Kidney epithelial cell (primary cell): ENCODE measurements at regions not wholly inside any gene's neighbourhood (a gene's known extent, or its start where the extent isn't known, plus 50 kb on each side); places are given as distances from the start of the nearest gene placed in this dataset.

Source experiments
- DNase-seq: peaks from one replicate; pipeline ENCODE4 v3.0.0-alpha.2; 2010; ENCODE audit warnings: low read depth
- H3K27me3 ChIP-seq: 2 replicates; pipeline ENCODE4 v1.6.0; 2011; ENCODE audit warnings: low read length; ENCODE audit not compliant: control insufficient read depth, insufficient read depth
- H3K36me3 ChIP-seq: 2 replicates; pipeline ENCODE4 v1.5.1; 2011; ENCODE audit warnings: low read length; ENCODE audit not compliant: control insufficient read depth, insufficient read depth
- H3K4me3 ChIP-seq: 2 replicates; pipeline ENCODE4 v1.5.1; 2011; ENCODE audit warnings: low read depth, mild to moderate bottlenecking, control low read depth, low read length
- TF ChIP-seq, protein P1 (sequence below): IDR thresholded peaks from 2 replicates; pipeline ENCODE4 v1.5.1; 2011; ENCODE audit warnings: mild to moderate bottlenecking, moderate library complexity, low read length, control low read depth, inconsistent platforms; ENCODE audit not compliant: insufficient read depth, poor library complexity, severe bottlenecking

DNA sequence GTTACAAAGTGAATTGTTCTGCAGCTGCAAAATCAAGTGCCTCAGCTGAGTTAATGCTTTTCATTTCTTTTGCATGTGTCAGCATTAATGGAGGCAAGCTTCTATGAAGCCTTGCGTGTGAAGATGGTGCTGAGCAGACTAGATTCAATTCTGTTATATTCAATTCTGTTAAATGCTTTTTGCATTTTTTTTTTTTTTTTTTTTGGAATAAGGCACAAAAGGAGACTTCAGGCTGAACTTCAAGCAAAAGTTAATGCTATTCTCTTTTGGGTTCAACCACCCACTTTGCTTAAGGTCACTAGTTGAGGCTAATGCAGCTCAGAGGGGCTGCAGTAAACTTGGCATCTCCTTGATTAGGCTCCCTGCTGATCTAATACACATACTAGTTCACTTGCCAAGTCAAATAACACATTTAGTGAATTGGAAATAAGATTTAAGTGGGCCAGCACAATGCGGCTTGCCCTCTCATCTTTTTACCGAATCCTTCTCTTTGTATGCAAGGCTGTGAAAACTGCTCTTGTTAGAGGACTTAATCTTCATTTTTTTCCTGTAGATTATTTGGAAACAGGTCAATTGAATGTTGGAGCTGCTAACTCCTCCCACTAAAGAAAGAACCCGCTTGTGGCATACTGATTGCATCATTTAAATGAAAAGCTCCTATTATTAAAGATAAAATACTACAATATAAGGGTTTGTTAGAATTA is 1020.2 kb downstream of the NR2F1-AS1 start:
- DNase-seq = peak; percentile 67
- no peaks in the 10 kb centered on the region for H3K27me3 ChIP-seq
- H3K36me3 ChIP-seq = no peaks in the 10 kb centered on the region
- H3K4me3 ChIP-seq = no peak overlapping the region
- TF ChIP-seq, protein P1, sequence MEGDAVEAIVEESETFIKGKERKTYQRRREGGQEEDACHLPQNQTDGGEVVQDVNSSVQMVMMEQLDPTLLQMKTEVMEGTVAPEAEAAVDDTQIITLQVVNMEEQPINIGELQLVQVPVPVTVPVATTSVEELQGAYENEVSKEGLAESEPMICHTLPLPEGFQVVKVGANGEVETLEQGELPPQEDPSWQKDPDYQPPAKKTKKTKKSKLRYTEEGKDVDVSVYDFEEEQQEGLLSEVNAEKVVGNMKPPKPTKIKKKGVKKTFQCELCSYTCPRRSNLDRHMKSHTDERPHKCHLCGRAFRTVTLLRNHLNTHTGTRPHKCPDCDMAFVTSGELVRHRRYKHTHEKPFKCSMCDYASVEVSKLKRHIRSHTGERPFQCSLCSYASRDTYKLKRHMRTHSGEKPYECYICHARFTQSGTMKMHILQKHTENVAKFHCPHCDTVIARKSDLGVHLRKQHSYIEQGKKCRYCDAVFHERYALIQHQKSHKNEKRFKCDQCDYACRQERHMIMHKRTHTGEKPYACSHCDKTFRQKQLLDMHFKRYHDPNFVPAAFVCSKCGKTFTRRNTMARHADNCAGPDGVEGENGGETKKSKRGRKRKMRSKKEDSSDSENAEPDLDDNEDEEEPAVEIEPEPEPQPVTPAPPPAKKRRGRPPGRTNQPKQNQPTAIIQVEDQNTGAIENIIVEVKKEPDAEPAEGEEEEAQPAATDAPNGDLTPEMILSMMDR = no peak

DNA sequence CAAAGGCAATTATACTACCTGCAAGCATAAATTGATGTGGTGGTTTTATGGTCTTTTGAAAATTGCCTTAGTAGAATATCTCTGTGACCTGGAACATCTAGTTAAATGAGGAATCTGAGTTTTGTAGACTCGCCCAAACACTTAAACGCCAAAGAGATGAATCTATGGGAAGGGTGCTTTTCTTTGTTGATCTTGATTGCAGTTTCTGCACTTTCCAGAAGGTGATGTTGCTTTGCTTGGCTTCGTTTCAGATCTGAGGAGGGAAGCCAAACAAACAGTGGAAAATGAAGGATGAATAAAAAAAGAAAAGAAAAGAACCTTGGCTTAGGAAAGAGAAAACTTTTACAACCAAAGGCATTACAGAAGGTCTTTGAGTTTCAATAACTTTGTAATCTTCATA is 1021.2 kb downstream of the NR2F1-AS1 start:
- peak; percentile 35 for DNase-seq
- H3K27me3 ChIP-seq = no peaks in the 10 kb centered on the region
- H3K36me3 ChIP-seq = no peaks in the 10 kb centered on the region
- H3K4me3 ChIP-seq = no peak overlapping the region
- TF ChIP-seq, protein P1 = peak; percentile 29

DNA sequence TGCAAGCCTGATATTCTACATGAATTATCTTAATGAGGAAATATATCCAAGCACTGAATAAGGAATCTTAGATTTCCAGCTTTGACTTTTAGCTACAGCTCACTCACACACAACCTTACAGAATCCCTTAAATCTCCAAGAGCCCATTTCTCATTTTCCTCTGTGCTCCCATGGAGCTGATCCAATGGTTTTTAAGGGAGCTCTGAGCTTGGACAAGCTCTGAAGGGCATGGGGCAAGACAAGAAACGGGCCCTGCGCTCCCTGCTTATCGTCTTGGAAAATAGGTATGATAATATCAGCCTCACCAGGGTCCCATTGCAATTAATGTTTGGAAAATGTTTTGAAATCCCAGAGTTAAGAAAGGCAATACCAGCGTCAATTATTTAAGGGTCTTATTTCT is 1021.7 kb downstream of the NR2F1-AS1 start:
- TF ChIP-seq, protein P1 = no peak
- H3K27me3 ChIP-seq = no peaks in the 10 kb centered on the region

DNA sequence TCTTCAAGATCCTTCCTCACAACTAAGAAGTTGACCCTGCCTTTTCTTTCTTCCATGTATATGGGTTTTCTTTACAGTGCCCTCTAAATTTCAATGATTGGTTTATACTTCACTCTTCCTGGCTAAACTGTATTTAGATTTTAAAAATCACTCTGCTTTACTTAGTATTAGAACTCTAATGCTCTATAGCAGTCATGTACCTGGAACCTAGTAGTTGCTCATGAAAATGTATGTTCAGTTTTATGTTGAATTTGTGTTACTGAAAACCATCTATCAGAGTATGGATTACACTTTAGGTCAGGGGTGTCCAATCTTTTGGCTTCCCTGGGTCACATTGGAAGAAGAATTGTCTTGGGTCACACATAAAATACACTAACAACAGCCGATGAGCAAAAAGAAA is 1024.3 kb downstream of the NR2F1-AS1 start:
- Histone ChIP-seq H3K27me3 (no peaks in the 10 kb centered on the region), H3K36me3 (no peaks in the 10 kb centered on the region), H3K4me3 (no peak overlapping the region)
- DNase-seq = no peak
- TF ChIP-seq, protein P1 = no peak

More for the DNA sequence above, 1021.7 kb downstream of the NR2F1-AS1 start:
- H3K4me3 ChIP-seq = no peak overlapping the region
- no peak for DNase-seq
- H3K36me3 ChIP-seq = no peaks in the 10 kb centered on the region

DNA sequence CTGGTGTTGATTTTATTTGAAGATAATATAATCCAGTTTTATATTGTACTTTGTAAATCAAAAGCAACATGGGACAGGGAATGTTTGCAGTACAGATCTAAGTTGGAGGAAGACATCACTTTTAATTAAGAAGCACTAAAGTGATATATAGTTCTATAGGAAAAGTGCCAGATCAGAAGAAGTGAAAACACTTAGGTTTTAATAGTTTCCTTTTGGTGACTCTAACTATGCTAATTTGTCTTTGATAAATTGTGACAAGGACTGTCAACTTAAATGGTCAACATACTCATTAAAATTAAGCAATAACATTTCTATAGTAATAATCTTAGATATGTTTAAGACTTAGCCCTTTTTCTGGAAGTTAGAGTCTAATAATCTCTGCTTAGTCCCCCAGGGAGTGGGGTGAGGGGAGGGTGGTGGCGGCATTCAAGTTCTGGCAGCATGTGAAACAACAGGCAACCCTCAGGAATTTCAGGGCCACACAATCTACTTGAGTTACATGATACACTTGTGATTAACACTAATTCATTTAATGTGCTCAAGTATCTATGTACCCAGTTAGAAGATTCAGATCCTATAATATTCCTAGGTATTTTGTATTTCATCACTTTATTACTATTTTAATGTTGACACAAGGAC is 1026.5 kb downstream of the NR2F1-AS1 start:
- H3K4me3 ChIP-seq = no peak overlapping the region
- no peaks in the 10 kb centered on the region for H3K27me3 ChIP-seq
- H3K36me3 ChIP-seq = no peaks in the 10 kb centered on the region
- TF ChIP-seq, protein P1 = no peak
- DNase-seq = no peak

DNA sequence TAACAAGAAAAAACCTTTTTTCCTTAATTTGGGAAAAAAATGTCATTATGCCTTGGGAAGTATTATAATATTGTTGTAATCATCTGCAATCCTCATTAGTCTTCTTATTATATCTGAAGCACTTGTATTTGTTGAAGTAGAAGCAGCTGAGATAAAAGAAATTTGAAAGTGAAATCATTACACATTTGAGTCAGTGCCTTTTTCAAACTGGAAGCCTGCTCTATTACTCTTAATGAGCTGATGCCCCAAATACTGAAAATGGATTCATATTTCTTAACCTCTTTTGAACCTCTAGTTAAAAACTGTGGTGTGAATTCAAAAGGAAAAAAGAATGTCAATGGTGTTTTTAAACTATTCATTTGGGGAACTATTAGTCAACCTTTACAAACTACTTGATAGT is 1027.7 kb downstream of the NR2F1-AS1 start:
- DNase-seq = no peak

More for the DNA sequence above, 1027.7 kb downstream of the NR2F1-AS1 start:
- TF ChIP-seq, protein P1 = no peak
- Histone ChIP-seq H3K27me3 (no peaks in the 10 kb centered on the region), H3K36me3 (no peaks in the 10 kb centered on the region), H3K4me3 (no peak overlapping the region)
